ENCODE measurements at regions not wholly inside any gene's neighbourhood (a gene's known extent, or its start where the extent isn't known, plus 50 kb on each side); places are given as distances from the start of the nearest gene placed in this dataset.
"Not testable (repeated sequence)": the region's sequence is repeated elsewhere in the genome, so short reads cannot be mapped to it uniquely, and the experiment has no call there.

DNA sequence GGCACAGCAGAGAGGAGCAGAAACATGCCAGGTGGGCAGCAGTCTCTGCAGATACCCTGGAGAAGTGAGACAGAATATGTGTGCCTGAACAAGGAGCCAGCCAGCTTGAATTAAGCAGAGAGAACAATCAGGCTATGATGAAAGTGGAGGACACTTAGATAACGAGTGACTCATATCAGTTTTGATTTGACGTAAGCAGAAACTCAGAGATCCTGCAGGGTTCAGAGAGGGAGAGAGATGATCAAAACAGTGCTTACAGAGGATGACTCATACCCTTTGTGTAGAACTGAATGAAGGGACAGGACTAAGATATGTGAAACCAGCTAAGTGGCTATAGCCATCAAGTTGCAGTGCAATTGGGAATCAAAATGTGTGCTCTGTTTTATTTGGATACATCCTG is 300.7 kb downstream of the TENT5A start:
- DNase-seq: no peak

GRCh38 chr6:81450180-81450579 is 302.3 kb downstream of the TENT5A start:
- no peak for DNase-seq

- DNase-seq: no peak
Measured at GRCh38 chr6:81446509-81446908, 306.0 kb downstream of the TENT5A start.

GRCh38 chr6:81439417-81439816 is 313.1 kb downstream of the TENT5A start:
- no peak for DNase-seq

- DNase-seq: no peak
Measured at GRCh38 chr6:81436990-81437389, 315.5 kb downstream of the TENT5A start.

DNA sequence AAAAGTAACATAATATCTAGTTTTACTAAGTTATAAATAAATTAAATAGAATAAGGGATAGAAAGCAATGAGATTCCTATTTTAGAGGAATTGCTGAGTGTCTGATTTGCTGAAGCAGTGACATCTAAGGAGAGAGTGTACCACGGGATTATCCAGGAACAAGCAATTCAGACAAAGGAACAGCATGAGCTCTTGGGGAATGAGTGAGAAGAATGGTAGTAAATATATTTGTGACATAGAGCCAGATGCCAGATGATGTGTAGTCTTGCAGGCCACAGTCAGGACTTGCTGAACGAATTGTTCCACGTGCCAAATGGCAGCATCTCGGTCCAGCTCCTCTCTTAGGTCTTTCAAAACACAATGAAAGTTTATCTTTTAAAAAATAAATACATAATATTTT is 339.2 kb downstream of the TENT5A start:
- DNase-seq: no peak

DNA sequence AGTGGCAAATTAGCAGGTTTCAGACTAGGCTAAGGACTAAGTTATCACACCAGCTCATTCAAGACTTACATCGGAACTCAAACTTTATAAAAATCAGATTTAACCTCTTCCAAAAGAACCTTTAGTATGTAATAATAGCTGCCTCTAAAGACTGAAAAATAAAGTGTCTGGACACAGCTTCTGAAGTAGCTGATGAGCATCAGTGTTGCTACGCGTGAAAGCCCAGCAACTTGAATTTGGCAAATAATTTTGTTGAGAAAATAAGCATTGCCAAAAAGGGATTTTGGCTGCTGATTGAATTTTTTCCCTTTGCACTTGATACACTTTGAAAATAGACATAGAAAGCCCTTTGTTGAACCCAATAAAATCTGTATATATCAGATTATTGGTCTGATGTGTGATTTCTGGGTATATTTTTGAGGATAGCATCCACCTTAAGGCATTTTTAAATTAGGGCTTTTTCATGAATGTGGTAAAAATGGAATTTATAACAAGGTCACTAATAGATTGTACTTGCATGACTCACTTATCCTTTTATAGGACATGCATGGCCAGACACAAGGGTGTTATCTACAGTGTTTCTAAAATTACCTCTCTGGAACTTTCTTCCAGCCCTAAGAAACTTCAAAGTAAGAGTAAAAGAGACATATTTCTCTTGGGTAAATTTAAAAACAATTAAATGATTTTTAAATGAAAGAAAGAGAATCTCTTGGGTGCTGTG is 350.4 kb downstream of the TENT5A start:
- no peak for DNase-seq

GRCh38 chr6:81396916-81397315 is 355.6 kb downstream of the TENT5A start:
- no peak for DNase-seq

DNA sequence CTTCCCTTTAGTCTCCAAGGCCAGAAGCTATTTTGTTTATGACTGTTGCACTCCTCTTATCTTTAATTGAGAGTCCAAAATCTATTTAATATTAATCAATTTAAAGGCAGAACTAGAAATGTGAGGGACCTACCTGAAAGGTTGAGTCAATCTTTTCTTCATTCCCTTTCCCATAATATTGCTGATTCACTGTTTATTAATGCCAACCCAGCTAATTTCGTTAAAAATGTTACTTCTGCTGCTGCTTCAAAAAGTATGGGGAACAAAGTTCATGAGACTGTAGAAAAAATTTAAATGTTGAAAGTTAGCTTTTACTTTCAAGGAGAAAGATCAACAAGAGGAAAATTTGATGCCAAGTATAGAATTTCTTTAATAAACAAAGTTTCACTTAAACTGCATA is 365.3 kb downstream of the TENT5A start:
- no peak for DNase-seq

- no peak for DNase-seq
Measured at GRCh38 chr6:81384921-81385320, 367.6 kb downstream of the TENT5A start.

DNA sequence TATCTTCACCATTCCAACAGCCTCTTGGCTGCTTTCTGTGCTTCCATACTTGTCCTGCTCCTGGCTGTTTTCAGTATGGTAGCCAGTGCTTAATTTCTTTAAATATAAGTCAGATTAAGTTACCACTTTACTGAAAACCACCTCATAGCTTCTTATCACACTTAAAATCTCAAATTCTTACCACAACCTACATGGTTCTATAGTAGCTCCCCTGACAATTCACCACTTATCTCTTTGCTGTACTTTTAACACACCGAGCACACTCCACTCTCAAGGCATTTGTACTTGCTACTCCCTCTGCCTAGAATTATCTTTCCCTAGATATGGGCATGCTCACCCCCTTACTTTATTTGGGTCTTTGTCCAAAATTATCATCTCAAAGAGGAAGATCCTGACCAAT is 369.0 kb downstream of the TENT5A start:
- no peak for DNase-seq

DNA sequence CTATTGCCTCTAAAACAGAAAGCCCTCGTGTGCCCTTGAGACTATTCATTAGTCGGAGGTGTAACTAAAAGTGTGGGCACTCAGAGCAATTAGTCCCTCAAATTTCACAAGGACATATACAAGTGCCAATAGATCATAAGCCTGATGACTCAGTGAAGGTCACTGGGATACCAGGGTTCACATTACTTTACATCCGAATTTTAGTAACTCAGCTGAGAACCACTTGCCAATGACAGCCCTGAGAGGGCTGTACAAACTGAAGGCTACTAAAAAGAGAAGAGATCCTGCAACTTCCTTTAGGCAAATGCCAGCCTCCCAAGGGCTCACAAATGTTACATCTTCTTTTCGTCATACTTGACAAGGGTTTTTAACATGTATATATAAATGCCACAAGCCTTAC is 369.6 kb downstream of the TENT5A start:
- DNase-seq: no peak

DNA sequence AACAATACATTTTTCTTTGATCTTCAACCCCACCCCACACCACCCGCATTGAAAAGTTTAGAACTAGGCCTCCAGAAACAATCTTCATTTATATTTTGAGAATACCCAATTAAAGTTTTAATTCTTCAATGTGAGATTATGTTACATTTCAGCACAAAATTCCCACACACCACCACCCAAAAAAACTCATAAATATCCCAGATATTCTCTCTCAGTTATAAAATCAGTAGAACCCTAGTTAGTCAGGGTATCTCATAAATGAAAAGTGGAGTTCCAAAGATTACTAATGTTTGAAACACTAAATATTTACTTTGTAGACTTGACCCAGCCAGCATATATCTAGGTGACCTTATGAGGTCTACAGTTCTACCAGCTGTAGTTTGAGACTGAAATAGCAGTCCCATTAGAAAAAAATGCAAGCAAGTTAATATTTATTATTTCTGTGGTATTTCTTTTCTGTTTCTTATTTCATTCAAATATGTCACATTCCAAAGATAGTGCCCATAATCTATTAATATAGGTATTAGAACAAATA is 371.0 kb downstream of the TENT5A start:
- no peak for DNase-seq

DNA sequence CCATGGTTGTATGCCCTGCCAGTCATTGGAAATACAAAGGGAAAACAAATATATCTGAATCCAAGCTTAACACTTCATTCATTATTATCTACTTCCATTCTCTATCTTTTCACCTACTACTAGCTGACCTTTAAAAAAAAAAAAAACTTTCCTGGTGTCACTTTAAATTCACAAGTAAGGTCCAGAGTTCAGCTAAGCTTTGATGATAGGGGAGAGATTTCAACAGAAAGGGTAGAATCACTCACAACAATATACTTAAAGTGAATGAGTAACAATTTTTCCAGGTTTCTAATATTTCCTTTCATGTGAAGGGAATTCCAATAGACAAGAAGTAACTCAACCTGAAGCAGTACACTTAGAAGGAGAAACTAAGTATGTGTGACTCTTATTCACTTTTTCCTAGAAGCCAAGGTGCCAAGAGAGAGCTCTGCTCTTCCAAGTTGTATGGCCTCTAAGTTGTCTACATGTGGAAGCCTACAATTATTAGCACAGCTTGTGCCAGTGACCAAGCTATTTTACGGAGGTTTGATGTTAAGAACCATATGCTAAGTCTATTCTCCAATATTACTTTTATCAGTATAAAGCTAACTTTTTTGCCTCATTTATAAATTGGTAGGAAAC is 371.7 kb downstream of the TENT5A start:
- DNase-seq: no peak

DNA sequence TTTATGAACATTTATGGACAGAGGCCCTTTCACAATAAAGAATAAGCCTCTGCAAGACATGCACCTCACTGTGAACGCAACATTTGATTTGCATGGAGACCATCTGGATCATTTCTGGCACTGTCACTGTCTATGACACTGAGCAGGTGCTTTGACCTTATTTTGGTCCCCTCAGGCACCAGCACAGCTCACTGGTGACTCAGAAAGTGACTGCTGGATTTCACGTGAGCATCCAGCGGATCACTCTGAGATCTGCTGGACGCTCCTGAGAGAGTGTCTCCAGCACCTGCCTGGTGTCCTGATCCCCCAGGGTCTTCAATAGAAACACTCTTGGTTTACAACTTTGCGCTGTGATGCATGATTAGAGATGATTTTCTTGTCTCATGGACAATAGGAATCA is 375.7 kb downstream of the TENT5A start:
- DNase-seq: no peak

GRCh38 chr6:81373414-81373813 is 379.1 kb downstream of the TENT5A start:
- no peak for DNase-seq

DNA sequence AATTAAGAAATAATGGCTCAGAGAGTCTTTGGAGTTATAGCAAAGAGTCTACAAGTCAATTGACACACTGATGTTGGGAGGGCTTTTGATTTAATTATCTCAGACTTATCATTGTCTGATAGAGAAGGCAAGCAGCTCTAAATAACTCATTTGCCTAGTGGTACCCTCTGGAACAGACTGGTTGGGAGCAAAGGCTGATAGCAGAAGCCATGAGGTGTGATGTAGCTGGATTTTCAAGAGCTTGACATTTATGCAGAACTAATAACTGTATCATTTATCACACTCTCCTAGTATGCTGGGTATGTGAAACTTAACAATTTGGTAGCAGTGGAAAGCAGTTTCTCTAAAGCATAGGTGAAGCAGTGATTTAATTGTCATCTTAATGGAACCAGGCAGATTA is 380.6 kb downstream of the TENT5A start:
- no peak for DNase-seq

GRCh38 chr6:81366972-81367371 is 385.5 kb downstream of the TENT5A start:
- no peak for DNase-seq

DNA sequence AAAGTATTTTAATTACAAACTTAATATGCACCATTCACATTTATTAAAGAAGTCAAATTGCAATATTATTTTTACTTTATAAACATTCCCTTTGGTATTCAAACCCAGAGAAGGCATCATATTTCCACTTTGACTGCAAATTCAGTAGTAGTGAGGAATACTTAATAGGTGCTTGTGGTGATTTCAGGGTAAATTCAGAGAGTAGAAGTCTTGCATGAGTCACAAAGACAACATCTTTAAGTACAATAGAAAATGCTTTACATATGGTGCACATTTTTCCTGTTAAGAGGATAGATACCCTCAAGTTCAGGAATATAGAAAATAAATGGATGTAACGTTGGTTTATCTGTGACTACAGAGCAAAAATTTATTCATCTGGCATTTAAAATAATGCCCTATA is 390.2 kb downstream of the TENT5A start:
- no peak for DNase-seq

GRCh38 chr6:81353262-81353661 is 399.2 kb downstream of the TENT5A start:
- DNase-seq: no peak

DNA sequence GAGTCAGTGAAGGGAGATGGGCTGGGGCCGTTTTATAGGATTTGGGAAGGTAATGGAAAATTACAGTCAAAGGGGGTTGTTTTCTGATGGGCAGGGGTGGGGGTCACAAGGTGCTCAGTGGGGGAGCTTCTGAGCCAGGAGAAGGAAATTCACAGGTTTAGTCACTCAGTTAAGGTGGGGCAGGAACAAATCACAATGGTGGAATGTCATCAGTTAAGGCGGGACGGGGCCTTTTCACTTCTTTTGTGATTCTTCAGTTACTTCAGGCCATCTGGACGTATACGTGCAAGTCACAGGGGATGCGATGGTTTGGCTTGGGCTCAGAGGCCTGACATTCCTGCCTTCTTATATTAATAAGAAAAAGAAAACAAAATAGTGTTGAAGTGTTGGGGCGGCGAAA is 408.5 kb downstream of the TENT5A start:
- DNase-seq: not testable (repeated sequence)

DNA sequence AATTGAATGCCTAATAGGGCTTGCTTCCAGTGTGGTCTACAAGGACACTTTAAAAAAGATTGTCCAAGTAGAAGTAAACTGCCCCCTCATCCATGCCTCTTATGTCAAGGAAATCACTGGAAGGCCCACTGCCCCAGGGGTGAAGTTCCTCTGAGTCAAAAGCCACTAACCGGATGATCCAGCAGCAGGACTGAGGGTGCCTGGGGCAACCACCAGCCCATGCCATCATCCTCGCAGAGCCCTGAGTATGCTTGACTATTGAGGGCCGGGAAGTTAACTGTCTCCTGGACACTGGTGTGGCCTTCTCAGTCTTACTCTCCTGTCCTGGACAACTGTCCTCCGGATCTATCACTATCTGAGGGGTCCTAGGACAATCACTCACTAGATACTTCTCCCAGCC is 411.5 kb downstream of the TENT5A start:
- no peak for DNase-seq

- DNase-seq: no peak
Measured at GRCh38 chr6:81331526-81331925, 421.0 kb downstream of the TENT5A start.

DNA sequence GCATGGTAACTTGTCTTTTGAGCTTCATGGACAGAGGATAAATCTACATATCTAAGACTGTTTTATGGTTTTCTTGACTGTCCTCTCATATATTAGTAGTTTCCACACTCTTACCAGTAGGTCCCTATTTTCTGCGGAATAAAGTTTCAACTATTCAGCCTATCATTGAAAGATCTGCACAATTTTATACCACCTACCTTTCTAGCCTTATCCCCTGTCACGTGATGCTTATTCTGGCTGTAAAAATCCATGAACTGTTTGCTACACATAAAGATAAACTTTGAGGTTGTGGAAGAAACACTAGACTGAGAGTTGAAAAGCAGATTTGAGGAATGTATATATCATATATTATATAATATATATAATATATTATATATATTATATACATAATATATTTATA is 423.8 kb downstream of the TENT5A start:
- no peak for DNase-seq

Measured in CD4-positive, alpha-beta T cell treated with Interleukin-10 for 1 hour (primary cell).